ENCODE measurements at regions not wholly inside any gene's neighbourhood (a gene's known extent, or its start where the extent isn't known, plus 50 kb on each side); places are given as distances from the start of the nearest gene placed in this dataset.

DNA sequence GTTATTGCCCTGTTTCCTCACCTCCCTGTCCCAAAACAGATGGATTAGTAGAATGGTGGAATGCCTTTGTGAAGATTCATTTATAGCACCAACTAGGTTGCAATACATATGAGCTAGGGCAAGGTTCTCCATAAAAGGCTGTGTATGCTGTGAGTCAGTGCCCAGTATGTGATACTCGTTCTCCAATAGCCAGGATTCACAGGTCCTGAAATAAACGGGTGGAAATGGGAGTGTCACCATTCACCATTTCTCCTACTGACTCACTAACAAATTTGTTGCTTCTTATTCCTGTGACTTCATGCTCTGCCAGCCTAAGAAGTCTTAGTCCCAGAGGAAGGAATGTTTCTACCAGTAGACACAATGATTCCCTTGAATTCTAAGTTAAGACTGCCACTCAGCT lies 1745.4 kb downstream of the SLITRK1 start:
- no peak for TF ChIP-seq EZH2 (IDR thresholded peaks at IDR 0.05)
- no peak for TF ChIP-seq POLR2AphosphoS5 (IDR thresholded peaks at IDR 0.05; ENCODE audit: borderline replicate concordance, low read depth, low read length)
- TF ChIP-seq FOXP2 (optimal IDR thresholded peaks at IDR 0.05; ENCODE audit: control extremely low read depth, extremely low read length, insufficient read depth): no peak

All from SK-N-MC (cell line).